ENCODE measurements at regions not wholly inside any gene's neighbourhood (a gene's known extent, or its start where the extent isn't known, plus 50 kb on each side); places are given as distances from the start of the nearest gene placed in this dataset.

DNA sequence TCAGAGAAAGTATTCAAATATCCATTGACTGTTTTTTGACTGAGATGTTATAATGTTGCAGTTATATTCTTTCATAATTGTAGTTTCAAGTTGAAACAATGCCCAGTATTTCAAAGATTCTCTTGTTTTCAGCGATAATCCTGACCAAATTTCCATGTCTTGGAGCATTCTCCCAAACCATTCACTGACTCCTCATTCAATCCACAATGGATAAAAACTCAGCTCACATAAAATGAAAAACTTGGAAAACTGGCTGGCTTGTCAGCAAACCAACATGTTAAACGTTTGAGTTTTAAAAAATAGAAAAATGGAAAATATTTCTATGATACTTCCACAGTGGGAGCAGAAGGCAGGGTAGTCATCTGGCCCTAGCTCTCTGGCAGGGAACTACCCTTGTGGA, 184.4 kb downstream of the C7orf25 start:
- TF ChIP-seq GATA3 (IDR thresholded peaks at IDR 0.05; ENCODE audit: low read depth, low read length) (no peak), GATA2 (IDR thresholded peaks at IDR 0.05; ENCODE audit: low read depth, low read length) (no peak)

Data from SH-SY5Y (cell line).